ENCODE measurements at regions not wholly inside any gene's neighbourhood (a gene's known extent, or its start where the extent isn't known, plus 50 kb on each side); places are given as distances from the start of the nearest gene placed in this dataset.
A peak's percentile ranks its signal among the peaks of the same experiment; 100 is the strongest.

DNA sequence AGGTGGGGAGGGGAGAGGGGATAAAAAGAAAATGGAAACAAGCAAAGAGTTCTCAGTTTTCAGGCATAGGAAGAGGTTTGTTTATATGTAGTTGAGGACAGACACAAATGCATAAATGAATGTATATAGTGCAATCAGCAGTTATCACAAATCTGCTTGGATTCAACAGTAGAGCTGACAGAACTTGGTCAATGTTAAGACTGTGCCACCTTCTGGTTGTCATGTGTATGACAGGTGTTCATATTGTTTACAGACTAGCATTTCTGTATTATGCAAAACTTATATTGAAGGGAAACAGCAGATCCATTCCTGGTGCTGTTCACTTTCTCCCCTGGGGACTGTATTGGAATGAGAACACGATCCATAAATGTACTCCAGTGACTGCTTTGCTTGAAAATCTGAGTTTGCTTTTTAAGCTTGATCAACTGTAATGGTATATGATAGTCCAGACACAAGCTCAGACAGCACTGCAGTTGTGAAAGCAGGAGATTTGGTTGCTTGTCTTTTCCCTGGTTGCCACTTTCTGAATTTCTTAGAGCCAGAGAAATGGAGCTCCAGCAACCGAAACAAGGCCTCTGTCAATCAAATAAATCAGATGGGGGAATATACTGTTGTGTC lies 319.5 kb upstream of the OBI1 start:
- intact Hi-C loops (cut with micrococcal nuclease; ENCODE audit: unreplicated experiment), result loop anchor here (1.0 to 2.0 kb wide), 2 partner anchors 737 to 842 kb away; no protein-coding TSS in a partner anchor
- Histone ChIP-seq H3K36me3 (ENCODE audit: insufficient read depth, low read length) (no peaks in the 10 kb centered on the region), H3K4me3 (ENCODE audit: low read depth, low read length, poor library complexity, severe bottlenecking) (no peak overlapping the region), H3K27ac (ENCODE audit: low read depth, low read length, poor library complexity, severe bottlenecking) (no peak overlapping the region), H3K79me2 (ENCODE audit: insufficient read depth, low read depth, low read length) (no peaks in the 10 kb centered on the region), H2AFZ (ENCODE audit: low read length) (no peak overlapping the region), H3K9me3 (ENCODE audit: low read length) (no peaks in the 10 kb centered on the region), H3K4me2 (ENCODE audit: low read length) (no peak overlapping the region), H4K20me1 (ENCODE audit: insufficient read depth, low read length) (no peaks in the 10 kb centered on the region), H3K9me2 (ENCODE audit: insufficient read depth, low read length) (no peaks in the 10 kb centered on the region), H3K4me1 (ENCODE audit: insufficient read depth, low read length, poor library complexity, severe bottlenecking) (no peaks in the 10 kb centered on the region)
- CTCF ChIA-PET (ENCODE audit: unreplicated experiment), result interaction anchor here (0.5 kb wide), 1 partner anchor 697 kb away, joined by 3 read pairs; no protein-coding TSS in a partner anchor
- POLR2A ChIA-PET, result interaction anchor here (0.6 to 0.9 kb wide), 2 partner anchors 9 to 325 kb away, joined by 3 to 4 read pairs; no protein-coding TSS in a partner anchor
- DNase-seq (ENCODE audit: low spot score), result peak; percentile 66
- TF ChIP-seq, protein P1, sequence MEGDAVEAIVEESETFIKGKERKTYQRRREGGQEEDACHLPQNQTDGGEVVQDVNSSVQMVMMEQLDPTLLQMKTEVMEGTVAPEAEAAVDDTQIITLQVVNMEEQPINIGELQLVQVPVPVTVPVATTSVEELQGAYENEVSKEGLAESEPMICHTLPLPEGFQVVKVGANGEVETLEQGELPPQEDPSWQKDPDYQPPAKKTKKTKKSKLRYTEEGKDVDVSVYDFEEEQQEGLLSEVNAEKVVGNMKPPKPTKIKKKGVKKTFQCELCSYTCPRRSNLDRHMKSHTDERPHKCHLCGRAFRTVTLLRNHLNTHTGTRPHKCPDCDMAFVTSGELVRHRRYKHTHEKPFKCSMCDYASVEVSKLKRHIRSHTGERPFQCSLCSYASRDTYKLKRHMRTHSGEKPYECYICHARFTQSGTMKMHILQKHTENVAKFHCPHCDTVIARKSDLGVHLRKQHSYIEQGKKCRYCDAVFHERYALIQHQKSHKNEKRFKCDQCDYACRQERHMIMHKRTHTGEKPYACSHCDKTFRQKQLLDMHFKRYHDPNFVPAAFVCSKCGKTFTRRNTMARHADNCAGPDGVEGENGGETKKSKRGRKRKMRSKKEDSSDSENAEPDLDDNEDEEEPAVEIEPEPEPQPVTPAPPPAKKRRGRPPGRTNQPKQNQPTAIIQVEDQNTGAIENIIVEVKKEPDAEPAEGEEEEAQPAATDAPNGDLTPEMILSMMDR (conservative IDR thresholded peaks at IDR 0.05; ENCODE audit: low read length), result peak; percentile 88
- no peak for TF ChIP-seq EZH2phosphoT487 (IDR thresholded peaks at IDR 0.05; ENCODE audit: borderline replicate concordance, low read depth, low read length)
- BruUV-seq (replicated peaks), result no TSS peak

DNA sequence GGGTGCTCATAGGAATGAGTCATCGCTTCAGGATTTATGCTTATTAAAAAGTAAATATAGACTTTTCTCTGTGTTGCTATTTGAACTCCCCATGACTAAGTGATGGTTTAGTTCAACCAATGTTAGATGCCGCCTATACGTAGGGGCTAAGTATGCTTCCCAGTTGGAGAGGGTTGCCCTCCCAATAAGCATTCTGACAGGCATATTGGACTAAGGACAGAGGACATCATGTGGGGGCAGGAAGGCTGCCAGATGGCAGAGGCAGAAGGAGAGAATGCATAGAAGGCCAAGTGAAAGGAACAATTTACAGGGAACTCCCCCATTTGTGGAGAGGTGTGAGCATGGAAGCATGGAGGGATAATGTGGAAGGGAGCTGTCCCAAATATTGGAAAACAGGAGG lies 318.4 kb upstream of the OBI1 start:
- no peaks in the 10 kb centered on the region for H4K20me1 ChIP-seq (ENCODE audit: insufficient read depth, low read length)
- no peak overlapping the region for H3K27ac ChIP-seq (ENCODE audit: low read depth, low read length, poor library complexity, severe bottlenecking)
- no peak for DNase-seq (ENCODE audit: low spot score)
- no peaks in the 10 kb centered on the region for H3K9me3 ChIP-seq (ENCODE audit: low read length)
- no peak overlapping the region for H2AFZ ChIP-seq (ENCODE audit: low read length)
- ChIA-PET POLR2A (interaction anchor here (0.7 kb wide), 1 partner anchor 189 kb away, joined by 6 read pairs; no protein-coding TSS in a partner anchor), CTCF (ENCODE audit: unreplicated experiment) (no interaction called here)
- BruUV-seq (replicated peaks), result no TSS peak
- H3K36me3 ChIP-seq (ENCODE audit: insufficient read depth, low read length), result no peaks in the 10 kb centered on the region
- no peaks in the 10 kb centered on the region for H3K9me2 ChIP-seq (ENCODE audit: insufficient read depth, low read length)
- no peak overlapping the region for H3K4me3 ChIP-seq (ENCODE audit: low read depth, low read length, poor library complexity, severe bottlenecking)
- intact Hi-C loops (cut with micrococcal nuclease; ENCODE audit: unreplicated experiment), result no loop called here
- H3K4me1 ChIP-seq (ENCODE audit: insufficient read depth, low read length, poor library complexity, severe bottlenecking), result no peaks in the 10 kb centered on the region
- H3K79me2 ChIP-seq (ENCODE audit: insufficient read depth, low read depth, low read length), result no peaks in the 10 kb centered on the region
- H3K4me2 ChIP-seq (ENCODE audit: low read length), result no peak overlapping the region
- TF ChIP-seq, protein P1 (conservative IDR thresholded peaks at IDR 0.05; ENCODE audit: low read length), result no peak
- TF ChIP-seq EZH2phosphoT487 (IDR thresholded peaks at IDR 0.05; ENCODE audit: borderline replicate concordance, low read depth, low read length), result no peak

DNA sequence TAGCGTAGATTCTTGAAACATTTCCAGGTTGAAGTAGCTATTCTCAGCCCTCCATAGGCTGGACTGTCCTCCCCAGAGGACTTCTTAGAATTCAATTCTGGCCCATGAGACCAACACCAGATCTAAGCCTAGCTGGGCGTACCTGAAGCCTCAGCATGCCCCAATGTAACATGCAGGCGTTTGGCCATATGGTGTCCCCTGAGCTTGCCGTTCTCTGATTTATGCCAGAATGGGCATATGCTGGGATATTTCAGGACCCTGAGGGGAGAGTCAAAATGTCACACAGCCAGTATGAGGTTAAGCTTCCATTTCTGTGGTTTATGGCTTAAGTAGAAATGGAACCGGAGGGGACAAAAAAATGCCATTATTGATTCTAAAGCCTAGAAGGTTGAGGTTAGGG lies 317.7 kb upstream of the OBI1 start:
- H3K9me2 ChIP-seq (ENCODE audit: insufficient read depth, low read length), result no peaks in the 10 kb centered on the region
- no peaks in the 10 kb centered on the region for H3K9me3 ChIP-seq (ENCODE audit: low read length)
- no peak for DNase-seq (ENCODE audit: low spot score)
- no peak overlapping the region for H3K4me3 ChIP-seq (ENCODE audit: low read depth, low read length, poor library complexity, severe bottlenecking)
- H3K4me2 ChIP-seq (ENCODE audit: low read length), result no peak overlapping the region
- H3K4me1 ChIP-seq (ENCODE audit: insufficient read depth, low read length, poor library complexity, severe bottlenecking), result no peaks in the 10 kb centered on the region
- ChIA-PET CTCF (ENCODE audit: unreplicated experiment) (no interaction called here), POLR2A (interaction anchor here (0.6 to 1.4 kb wide), 3 partner anchors 11 to 567 kb away, joined by 3 to 6 read pairs (median 3); no protein-coding TSS in a partner anchor)
- H2AFZ ChIP-seq (ENCODE audit: low read length), result no peak overlapping the region
- intact Hi-C loops (cut with micrococcal nuclease; ENCODE audit: unreplicated experiment), result no loop called here
- H3K79me2 ChIP-seq (ENCODE audit: insufficient read depth, low read depth, low read length), result no peaks in the 10 kb centered on the region
- H4K20me1 ChIP-seq (ENCODE audit: insufficient read depth, low read length), result no peaks in the 10 kb centered on the region
- TF ChIP-seq EZH2phosphoT487 (IDR thresholded peaks at IDR 0.05; ENCODE audit: borderline replicate concordance, low read depth, low read length), result no peak
- TF ChIP-seq, protein P1 (conservative IDR thresholded peaks at IDR 0.05; ENCODE audit: low read length), result no peak
- no peaks in the 10 kb centered on the region for H3K36me3 ChIP-seq (ENCODE audit: insufficient read depth, low read length)
- BruUV-seq (replicated peaks), result no TSS peak
- H3K27ac ChIP-seq (ENCODE audit: low read depth, low read length, poor library complexity, severe bottlenecking), result no peak overlapping the region

Data from OCI-LY7 (cell line).